GM19452 (cell line): ENCODE measurements at regions not wholly inside any gene's neighbourhood (a gene's known extent, or its start where the extent isn't known, plus 50 kb on each side); places are given as distances from the start of the nearest gene placed in this dataset.
A peak's percentile ranks its signal among the peaks of the same experiment; 100 is the strongest.

ENCODE experiments used
- ATAC-seq: cut with Tn5 transposase; IDR thresholded peaks from one replicate; pipeline ENCODE4 v1.9.1; 2021; ENCODE audit not compliant: unreplicated experiment

- ATAC-seq: no peak
Measured at GRCh38 chr10:113967126-113967525, 76.5 kb upstream of the ADRB1 start.

GRCh38 chr10:113970641-113971040, 73.0 kb upstream of the ADRB1 start:
- ATAC-seq: no peak

DNA sequence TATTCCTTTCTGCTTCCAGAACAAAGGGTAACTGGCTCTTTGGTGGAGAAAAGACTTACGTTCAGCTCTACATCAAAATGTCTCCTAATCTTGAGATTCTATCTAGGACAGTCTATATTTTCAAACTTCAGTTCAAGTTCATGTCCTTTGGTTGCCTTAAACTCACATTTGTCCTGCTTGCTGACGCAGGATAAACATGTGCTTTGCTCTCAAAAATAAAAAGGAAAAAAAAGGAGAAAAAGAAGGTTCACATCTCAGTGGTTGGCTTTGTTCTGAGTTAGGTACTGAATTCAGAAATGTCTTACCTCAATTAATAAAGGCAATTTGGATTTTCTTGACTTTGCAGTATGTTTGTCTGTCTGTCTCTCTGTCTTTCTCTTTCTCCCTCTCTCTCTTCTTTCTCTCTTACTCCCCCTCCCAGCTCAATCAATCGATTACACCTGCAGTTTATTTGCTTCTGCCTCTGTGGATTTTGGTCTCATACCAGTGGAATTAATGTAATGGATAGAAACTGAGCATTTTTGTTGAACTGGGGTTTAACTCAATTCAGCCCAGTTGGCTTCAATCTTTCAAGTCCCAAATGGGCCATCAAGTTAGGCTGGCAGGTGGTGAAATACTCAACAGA, 72.2 kb upstream of the ADRB1 start:
- ATAC-seq: no peak

DNA sequence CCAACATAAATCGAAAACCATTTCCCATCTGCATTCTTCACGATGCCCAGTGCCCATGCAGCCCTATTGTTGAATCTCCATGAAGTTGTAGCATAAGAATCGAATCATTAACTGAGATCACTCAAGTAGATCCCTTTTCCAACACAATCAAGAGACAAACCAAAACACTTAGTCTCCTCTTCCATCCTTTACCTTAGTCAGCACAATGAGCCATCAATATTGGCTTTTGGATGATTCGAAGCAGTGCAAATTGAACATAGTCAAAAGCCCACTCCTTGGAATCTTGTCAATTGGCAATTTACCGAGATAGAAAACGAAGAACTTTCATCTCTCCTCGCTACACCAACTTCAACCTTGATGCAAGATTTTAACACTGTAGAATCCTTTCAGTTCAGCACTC, 66.5 kb upstream of the ADRB1 start:
- ATAC-seq: no peak

DNA sequence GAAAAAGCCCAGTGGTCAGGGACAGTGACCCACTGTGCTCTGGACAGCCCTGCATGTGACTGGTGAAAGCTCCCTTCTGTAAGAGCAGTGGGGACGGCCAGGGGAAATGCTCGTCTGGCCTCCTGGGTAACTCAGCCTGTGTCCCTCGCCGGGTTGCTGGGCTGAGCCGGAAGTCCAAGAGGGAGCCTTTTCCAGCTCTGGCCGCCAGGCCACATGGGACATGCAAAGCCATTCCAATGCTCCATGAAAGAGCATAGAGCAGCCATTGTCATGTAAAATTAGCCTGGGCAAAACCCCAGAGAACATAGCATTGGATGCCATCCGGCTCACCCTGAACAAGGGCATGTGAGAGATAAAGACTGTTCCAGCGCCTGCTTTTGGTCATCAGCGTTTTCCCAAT, 64.9 kb upstream of the ADRB1 start:
- no peak for ATAC-seq

DNA sequence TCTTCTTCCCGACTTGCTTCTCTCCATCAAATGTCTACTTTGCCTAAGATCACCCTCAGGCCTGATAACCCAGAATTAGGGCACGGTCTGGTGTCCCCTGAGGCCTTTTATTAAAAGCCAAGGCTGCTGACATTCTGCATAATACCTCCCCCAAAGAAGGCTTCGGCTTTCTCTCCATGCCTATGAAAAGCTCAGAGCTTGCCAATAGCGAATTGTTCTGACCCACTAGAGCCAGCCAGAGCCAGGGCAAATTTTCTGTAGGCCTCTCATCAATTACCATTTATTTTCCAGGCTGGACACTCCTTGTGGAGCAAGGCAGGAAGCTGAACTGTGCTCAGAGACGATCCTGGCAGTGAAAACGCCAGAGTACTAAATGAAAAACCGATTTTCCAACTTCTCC, 64.3 kb upstream of the ADRB1 start:
- ATAC-seq: no peak

GRCh38 chr10:113980408-113981087, 63.1 kb upstream of the ADRB1 start:
- no peak for ATAC-seq

- ATAC-seq: no peak
Measured at GRCh38 chr10:113982296-113982695, 61.4 kb upstream of the ADRB1 start.

DNA sequence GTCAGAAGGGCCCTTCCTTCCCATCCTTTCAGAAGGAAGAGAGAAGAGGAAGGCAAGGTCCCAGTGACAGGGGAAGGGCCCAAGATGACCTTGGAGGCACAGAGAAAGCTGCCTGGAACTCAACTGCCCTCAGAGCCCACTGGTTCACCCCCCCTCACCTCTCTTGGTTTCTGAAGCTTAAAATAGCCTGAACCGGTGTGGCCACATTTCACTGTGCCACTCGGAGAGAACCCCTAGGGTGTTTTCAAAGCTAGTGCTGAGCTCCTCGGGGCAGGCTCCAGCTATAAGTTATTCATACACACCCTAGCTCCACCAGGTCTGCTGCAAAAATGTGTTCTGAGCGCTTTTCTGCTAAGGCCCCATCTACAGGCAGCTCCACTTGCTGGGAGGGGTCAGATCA, 60.9 kb upstream of the ADRB1 start:
- ATAC-seq: peak; percentile 88

GRCh38 chr10:113983552-113983951, 60.1 kb upstream of the ADRB1 start:
- peak; percentile 54 for ATAC-seq

DNA sequence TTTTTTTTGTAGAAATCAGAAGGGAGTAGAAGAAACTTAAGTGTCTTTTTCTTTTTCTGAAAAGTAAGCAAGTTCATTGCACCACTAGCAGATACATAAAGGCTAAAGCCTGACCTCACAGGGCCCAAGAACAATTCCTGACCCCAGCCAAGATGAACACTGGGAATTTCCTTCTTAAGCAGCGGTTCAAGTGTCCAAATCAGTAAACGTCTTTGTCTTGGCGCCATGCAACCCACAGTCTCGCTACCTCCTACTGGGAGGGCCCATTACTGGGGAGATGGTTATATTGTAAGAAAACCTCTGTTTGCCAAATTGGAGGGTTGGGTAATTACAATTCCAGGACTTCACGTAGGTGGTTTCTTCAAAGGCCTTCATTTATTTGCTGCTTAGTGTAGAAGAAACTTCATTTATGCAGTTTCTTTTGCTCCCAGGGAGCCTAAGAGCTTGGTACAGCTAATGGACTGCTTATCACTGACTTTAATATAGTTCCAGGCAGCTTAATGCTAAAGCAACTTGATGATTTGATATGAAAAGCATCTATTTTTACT, 58.3 kb upstream of the ADRB1 start:
- no peak for ATAC-seq

GRCh38 chr10:113986316-113986715, 57.4 kb upstream of the ADRB1 start:
- no peak for ATAC-seq

- ATAC-seq: no peak
Measured at GRCh38 chr10:113987156-113987555, 56.5 kb upstream of the ADRB1 start.

DNA sequence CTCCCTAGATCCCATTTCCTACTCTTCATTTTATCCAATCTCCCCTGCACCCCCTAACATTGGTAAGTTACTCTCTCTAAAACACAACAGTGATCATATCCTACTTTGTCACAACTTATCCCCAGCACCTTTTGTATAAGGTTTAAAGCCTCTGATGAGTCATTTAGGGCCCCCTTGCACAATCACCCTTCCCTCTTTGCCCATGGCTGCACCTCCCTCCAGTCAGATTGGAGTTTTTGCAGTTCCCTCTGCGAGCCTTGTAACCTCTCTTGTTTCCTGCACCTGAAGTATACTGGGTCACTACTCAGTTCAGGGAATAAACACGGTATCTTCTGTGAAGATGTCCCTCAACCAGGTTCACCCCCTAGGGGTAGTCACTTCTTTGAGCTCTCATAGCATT, 55.9 kb upstream of the ADRB1 start:
- ATAC-seq: no peak

- no peak for ATAC-seq
Measured at GRCh38 chr10:113988535-113988934, 55.1 kb upstream of the ADRB1 start.

- ATAC-seq: no peak
Measured at GRCh38 chr10:113991091-113991860, 52.4 kb upstream of the ADRB1 start.

DNA sequence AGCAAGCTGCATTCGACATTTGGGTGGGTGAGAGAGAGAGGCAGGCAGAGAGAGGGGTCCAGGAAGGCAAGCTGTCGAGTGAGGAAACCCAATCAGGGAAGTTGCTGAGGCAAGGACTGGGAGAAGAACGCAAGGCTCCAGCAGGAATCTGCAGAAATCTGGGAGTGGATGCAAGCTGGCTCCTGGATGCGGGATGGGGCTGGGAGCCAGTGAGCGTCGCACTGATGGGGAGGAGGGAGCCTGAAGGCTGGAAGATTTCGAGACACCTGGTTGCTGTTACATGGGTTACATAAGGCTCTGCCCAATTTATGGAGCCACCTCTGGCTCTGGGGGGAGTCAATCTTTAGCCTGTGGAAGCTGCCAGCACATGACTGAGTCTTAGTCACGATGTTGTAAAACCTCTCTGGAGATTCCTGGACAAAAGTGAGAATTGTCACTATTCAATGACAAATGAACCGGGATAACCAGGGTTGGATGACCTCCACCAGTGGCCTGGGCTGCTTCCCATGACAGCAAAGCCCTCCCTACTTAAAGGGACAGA, 51.1 kb upstream of the ADRB1 start:
- no peak for ATAC-seq

GRCh38 chr10:113993489-113993991, 50.1 kb upstream of the ADRB1 start:
- ATAC-seq: no peak
